ENCODE measurements at regions not wholly inside any gene's neighbourhood (a gene's known extent, or its start where the extent isn't known, plus 50 kb on each side); places are given as distances from the start of the nearest gene placed in this dataset.
"Not testable (repeated sequence)": the region's sequence is repeated elsewhere in the genome, so short reads cannot be mapped to it uniquely, and the experiment has no call there.

DNA sequence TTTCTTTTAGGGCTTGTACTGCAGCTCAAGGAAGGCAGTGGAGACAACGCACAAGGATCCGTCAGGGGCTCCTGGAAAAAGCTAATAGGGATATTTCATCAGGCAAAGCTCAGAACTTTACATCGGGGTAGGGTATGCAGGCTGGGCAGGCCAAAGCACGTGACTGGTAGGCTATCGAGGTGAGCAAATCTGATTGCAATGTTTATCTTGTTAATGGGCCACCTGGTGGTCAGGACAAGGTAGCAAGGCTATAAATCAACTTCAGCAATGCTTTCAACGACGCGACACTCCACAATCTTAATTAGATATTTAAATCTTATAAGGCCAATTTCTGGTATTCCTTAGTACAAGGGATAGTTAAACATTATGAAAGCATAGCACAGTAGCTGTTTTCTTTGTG, 1302.8 kb upstream of the EYS start (continued):
- TF ChIP-seq EHMT2 (IDR thresholded peaks at IDR 0.05; ENCODE audit: low read depth) = no peak
- no peak for TF ChIP-seq RCOR1 (IDR thresholded peaks at IDR 0.05; ENCODE audit: low read depth, low read length)
- TF ChIP-seq, protein P1, sequence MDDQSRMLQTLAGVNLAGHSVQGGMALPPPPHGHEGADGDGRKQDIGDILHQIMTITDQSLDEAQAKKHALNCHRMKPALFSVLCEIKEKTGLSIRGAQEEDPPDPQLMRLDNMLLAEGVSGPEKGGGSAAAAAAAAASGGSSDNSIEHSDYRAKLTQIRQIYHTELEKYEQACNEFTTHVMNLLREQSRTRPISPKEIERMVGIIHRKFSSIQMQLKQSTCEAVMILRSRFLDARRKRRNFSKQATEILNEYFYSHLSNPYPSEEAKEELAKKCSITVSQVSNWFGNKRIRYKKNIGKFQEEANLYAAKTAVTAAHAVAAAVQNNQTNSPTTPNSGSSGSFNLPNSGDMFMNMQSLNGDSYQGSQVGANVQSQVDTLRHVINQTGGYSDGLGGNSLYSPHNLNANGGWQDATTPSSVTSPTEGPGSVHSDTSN (IDR thresholded peaks at IDR 0.05) = no peak

DNA sequence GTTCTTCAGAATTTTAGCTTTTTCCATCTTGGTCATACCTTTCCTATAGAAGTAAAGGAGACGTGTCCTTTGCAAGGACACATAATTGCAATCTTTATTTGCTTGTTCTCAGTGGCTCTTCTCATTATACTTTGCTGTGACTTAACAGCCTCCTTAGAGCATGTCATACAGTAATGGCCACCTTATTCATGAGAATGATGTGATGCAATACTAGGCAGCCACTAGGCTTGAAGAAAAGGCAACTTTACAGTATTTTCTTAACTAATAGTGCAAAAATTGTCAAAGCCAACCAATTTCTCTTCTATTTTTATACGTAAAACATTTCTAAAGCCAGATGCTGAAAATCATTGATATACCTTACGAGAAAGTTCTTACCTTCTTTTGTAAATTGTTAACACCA, 1296.8 kb upstream of the EYS start:
- ChIA-PET POLR2A (no interaction called here), CTCF (no interaction called here)

DNA sequence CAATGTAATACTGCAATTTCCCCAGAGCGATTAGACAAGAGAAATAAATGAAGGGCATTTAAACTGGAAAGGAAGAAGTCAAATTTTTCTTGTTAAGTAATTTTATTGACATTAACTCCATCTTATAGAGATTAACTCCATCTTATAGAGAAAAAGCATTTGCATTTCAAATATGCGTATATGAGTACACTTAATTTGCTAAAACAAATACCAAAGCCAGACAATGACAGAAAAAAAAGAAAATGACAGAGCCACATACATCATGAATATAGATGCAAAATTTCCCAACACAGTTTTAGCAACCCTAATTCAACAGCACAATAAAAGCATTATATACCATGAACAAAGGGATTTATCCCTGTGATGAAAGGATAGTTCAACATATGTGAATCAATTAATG, 1293.1 kb upstream of the EYS start:
- Histone ChIP-seq H3K4me1 (no peaks in the 10 kb centered on the region), H3K9me3 (no peaks in the 10 kb centered on the region), H3K27ac (no peak overlapping the region), H3K4me3 (no peak overlapping the region), H3K4me2 (no peak overlapping the region)
- no peak for DNase-seq (ENCODE audit: low read depth in 1 of 2, low spot score in 1 of 2)
- WGBS (ENCODE audit: missing lambda C conversion rate) = 72% methylated on average over 2 of the region's 2 CpGs
- ATAC-seq = no peak
- ChIA-PET POLR2A (no interaction called here), CTCF (no interaction called here)
- no peak for TF ChIP-seq FOSB (CRISPR knock-in tag; IDR thresholded peaks at IDR 0.05)
- no peak for TF ChIP-seq TFCP2L1 (CRISPR knock-in tag; IDR thresholded peaks at IDR 0.05)
- no peak for TF ChIP-seq FOSL2 (IDR thresholded peaks at IDR 0.05)
- TF ChIP-seq FOSL2 (CRISPR knock-in tag; IDR thresholded peaks at IDR 0.05) = no peak
- TF ChIP-seq SMC3 (IDR thresholded peaks at IDR 0.05) = no peak
- TF ChIP-seq, protein P2, sequence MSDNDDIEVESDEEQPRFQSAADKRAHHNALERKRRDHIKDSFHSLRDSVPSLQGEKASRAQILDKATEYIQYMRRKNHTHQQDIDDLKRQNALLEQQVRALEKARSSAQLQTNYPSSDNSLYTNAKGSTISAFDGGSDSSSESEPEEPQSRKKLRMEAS (IDR thresholded peaks at IDR 0.05) = no peak
- no peak for TF ChIP-seq RFX5 (IDR thresholded peaks at IDR 0.05)
- no peak for FAIRE-seq

More for the DNA sequence above, 1296.8 kb upstream of the EYS start:
- Histone ChIP-seq H3K27ac (no peak overlapping the region), H3K4me3 (no peak overlapping the region), H3K4me1 (no peaks in the 10 kb centered on the region), H3K9me3 (no peaks in the 10 kb centered on the region), H3K4me2 (no peak overlapping the region)
- no peak for FAIRE-seq
- 66% methylated on average over 3 of the region's 3 CpGs for WGBS (ENCODE audit: missing lambda C conversion rate)
- TF ChIP-seq RFX5 (IDR thresholded peaks at IDR 0.05) = no peak
- TF ChIP-seq SMC3 (IDR thresholded peaks at IDR 0.05) = no peak
- TF ChIP-seq NFE2L2 (conservative IDR thresholded peaks at IDR 0.05; ENCODE audit: low read length) = no peak
- TF ChIP-seq ESRRA (IDR thresholded peaks at IDR 0.05; ENCODE audit: borderline replicate concordance, low read length) = no peak
- TF ChIP-seq PHF8 (IDR thresholded peaks at IDR 0.05; ENCODE audit: borderline replicate concordance, low read depth) = no peak
- TF ChIP-seq KDM5A (IDR thresholded peaks at IDR 0.05) = no peak
- no peak for TF ChIP-seq BHLHE40 (IDR thresholded peaks at IDR 0.05; ENCODE audit: low read depth, low read length)
- TF ChIP-seq ZC3H11A (IDR thresholded peaks at IDR 0.05) = no peak
- no peak for TF ChIP-seq EP300 (IDR thresholded peaks at IDR 0.05)
- TF ChIP-seq CHD2 (IDR thresholded peaks at IDR 0.05; ENCODE audit: low read length, partially characterized antibody) = no peak
- TF ChIP-seq HOXB5 (CRISPR knock-in tag; IDR thresholded peaks at IDR 0.05) = no peak
- no peak for TF ChIP-seq CBX2 (IDR thresholded peaks at IDR 0.05; ENCODE audit: borderline replicate concordance, low read depth)
- no peak for DNase-seq (ENCODE audit: low read depth in 1 of 2, low spot score in 1 of 2)
- no peak for ATAC-seq

DNA sequence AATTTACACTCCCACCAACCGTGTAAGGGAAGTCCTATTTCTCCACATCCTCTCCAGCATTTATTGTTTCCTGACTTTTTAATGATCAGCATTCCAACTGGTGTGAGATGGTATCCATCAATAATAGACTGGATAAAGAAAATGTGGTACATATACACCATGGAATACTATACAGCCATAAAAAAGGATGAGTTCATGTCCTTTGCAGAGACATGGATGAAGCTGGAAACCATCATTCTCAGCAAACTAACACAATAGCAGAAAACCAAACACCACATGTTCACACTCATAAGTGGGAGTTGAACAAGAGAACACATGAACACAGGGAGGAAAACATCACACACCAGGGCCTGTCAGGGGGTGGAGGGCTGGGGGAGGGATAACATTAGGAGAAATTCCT, 1290.6 kb upstream of the EYS start:
- H3K9me3 ChIP-seq; FAIRE-seq; H3K27ac ChIP-seq; H3K4me3 ChIP-seq; H3K4me1 ChIP-seq; DNase-seq (ENCODE audit: low read depth in 1 of 2, low spot score in 1 of 2); CTCF ChIA-PET; POLR2A ChIA-PET; H3K4me2 ChIP-seq; ATAC-seq: not testable (repeated sequence)
- WGBS (ENCODE audit: missing lambda C conversion rate) = 21% methylated on average over 1 of the region's 1 CpG

DNA sequence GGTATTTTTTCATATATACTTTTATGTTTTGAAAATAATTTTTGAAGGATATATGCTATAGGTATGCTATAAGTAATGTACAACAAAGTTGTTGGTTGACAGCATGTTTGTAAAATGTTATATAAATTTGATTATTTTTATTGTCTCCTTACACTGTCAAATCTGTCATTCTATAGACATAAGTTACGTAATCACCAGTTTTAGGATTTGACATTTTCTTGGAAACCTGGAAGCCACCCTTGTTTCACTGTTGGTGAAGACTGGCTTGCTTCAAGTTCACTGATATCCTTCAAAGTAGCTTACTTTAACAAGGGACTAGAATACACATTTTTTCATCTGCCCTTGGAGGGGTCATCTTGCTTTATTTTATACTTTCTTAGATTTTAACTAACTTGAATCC, 1288.6 kb upstream of the EYS start:
- no peaks in the 10 kb centered on the region for H3K4me1 ChIP-seq
- no peak for DNase-seq (ENCODE audit: low read depth in 1 of 2, low spot score in 1 of 2)
- no peak for FAIRE-seq

DNA sequence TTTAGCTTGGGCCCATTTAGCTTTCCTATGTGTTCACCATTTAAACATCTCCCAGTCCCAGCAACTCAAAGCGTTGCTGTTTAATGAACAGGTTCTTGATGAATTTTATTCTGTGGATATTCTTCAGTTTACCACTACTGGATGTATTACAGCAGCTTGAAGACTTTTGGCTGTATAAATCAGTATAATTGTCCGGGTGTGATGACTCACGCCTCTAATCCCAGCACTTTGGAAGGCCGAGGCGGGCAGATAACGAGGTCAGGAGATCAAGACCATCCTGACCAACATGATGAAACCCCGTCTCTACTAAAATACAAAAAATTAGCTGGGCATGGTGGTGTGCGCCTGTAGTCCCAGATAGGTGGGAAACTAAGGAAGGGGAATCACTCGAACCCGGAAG, 1286.7 kb upstream of the EYS start:
- DNase-seq (ENCODE audit: low read depth in 1 of 2, low spot score in 1 of 2); FAIRE-seq; ATAC-seq; H3K4me1 ChIP-seq; H3K9me3 ChIP-seq; H3K27ac ChIP-seq; CTCF ChIA-PET; H3K4me3 ChIP-seq; POLR2A ChIA-PET: not testable (repeated sequence)
- peak overlapping the region; percentile 47; the same call in 2 of the 3 replicates for H3K4me2 ChIP-seq
- WGBS (ENCODE audit: missing lambda C conversion rate) = 33% methylated on average over 10 of the region's 10 CpGs

More for the DNA sequence above, 1288.6 kb upstream of the EYS start:
- WGBS (ENCODE audit: missing lambda C conversion rate) = 68% methylated on average over 1 of the region's 1 CpG
- POLR2A ChIA-PET = no interaction called here
- H3K4me2 ChIP-seq = no peak overlapping the region
- no peak overlapping the region for H3K4me3 ChIP-seq
- ATAC-seq = no peak
- TF ChIP-seq ZC3H11A (IDR thresholded peaks at IDR 0.05) (no peak), CBX8 (IDR thresholded peaks at IDR 0.05) (no peak)
- H3K27ac ChIP-seq = no peak overlapping the region
- no peaks in the 10 kb centered on the region for H3K9me3 ChIP-seq
- CTCF ChIA-PET = no interaction called here

Data from A549 (cell line).